GM18861 (cell line): ENCODE measurements at regions not wholly inside any gene's neighbourhood (a gene's known extent, or its start where the extent isn't known, plus 50 kb on each side); places are given as distances from the start of the nearest gene placed in this dataset.

ENCODE experiments used
- ATAC-seq: cut with Tn5 transposase; IDR thresholded peaks from one replicate; pipeline ENCODE4 v1.9.1; 2021; ENCODE audit not compliant: unreplicated experiment

DNA sequence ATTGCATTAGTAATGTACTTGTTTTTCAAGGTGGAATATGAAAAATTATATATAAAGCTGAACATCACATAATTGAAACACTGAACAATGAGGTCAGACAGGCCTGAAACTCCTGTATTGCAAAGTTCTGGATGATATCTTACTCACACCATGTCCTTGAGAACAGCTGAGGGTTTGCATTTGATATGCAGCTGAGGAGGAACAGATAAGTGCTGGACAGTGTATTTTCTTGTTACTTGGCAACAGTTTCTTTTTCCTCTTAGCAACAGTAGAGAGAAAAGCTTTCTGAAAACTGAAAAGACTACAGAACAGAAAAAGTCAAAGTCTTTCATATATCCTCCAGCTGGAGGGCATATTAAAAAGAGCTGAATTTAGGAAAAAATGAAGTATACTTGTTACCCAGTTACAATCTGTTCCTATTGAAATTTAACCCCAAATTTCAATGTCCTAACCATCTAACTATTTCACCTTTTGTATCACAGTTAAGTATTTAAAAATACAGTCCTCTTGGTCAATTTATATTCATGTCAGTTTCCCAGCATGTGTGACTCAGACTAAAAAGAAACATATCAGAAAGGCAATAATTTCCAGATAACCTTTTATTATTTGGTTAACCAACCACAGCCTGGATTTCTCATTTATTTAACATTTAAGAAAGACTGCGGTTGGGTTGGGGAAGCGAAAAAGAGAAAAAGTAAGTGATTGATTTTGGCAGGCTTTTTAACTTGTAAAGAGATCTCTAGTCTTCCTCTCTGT is 733.0 kb upstream of the DPPA4 start:
- ATAC-seq = no peak

- ATAC-seq = no peak
Measured at GRCh38 chr3:110074095-110074494, 736.7 kb upstream of the DPPA4 start.

GRCh38 chr3:110077093-110077492 is 739.7 kb upstream of the DPPA4 start:
- ATAC-seq = peak; percentile 56

DNA sequence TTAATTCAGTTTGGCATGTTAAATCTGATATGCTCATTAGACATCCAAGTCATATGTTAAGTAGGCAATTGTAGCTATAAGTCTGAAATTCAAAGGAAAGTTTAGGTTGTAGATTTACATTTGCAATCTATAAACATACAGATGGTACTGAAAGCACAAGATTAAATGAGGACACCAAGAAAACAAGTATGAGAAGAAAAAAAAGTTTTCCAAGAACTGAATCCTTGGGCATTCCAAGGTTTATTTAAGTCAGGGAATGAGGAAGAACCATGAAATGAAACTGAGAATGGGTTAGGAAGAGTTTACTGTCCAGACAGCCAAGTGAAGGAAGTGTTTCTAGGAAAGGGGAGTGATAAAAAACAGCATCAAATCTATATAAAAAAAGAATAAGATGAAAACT is 756.1 kb upstream of the DPPA4 start:
- no peak for ATAC-seq

GRCh38 chr3:110093812-110094401 is 756.6 kb upstream of the DPPA4 start:
- no peak for ATAC-seq

GRCh38 chr3:110099711-110100110 is 762.4 kb upstream of the DPPA4 start:
- no peak for ATAC-seq

DNA sequence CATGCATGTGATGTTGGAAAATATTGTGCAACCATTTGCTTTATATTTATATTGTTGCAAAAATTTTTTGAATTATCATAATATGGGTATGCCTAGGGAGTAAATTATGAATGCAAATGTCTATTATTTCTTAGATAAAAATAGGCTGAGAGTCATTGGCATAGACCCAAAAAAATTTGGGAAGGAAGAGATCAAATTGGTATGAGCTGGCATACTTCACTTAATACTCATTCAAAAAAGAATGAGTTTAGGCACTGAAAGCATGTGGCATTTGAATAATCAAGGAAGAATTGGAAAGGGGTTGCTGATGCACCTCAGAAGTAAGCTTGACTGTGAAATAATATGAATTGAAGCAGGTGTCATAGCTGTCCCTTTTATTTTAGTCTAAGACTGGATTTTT is 764.0 kb upstream of the DPPA4 start:
- ATAC-seq = no peak

- no peak for ATAC-seq
Measured at GRCh38 chr3:110106805-110107204, 769.5 kb upstream of the DPPA4 start.

GRCh38 chr3:110123946-110124345 is 786.6 kb upstream of the DPPA4 start:
- no peak for ATAC-seq

- ATAC-seq = no peak
Measured at GRCh38 chr3:110126065-110126464, 788.7 kb upstream of the DPPA4 start.

GRCh38 chr3:110133971-110134370 is 796.6 kb upstream of the DPPA4 start:
- no peak for ATAC-seq

- ATAC-seq = no peak
Measured at GRCh38 chr3:110139048-110139447, 801.7 kb upstream of the DPPA4 start.

GRCh38 chr3:110139821-110140220 is 802.5 kb upstream of the DPPA4 start:
- ATAC-seq = no peak

- no peak for ATAC-seq
Measured at GRCh38 chr3:110149763-110150162, 812.4 kb upstream of the DPPA4 start.

- no peak for ATAC-seq
Measured at GRCh38 chr3:110157221-110157620, 819.9 kb upstream of the DPPA4 start.

- ATAC-seq = no peak
Measured at GRCh38 chr3:110164632-110165369, 827.5 kb upstream of the DPPA4 start.

GRCh38 chr3:110165370-110165743 is 828.0 kb upstream of the DPPA4 start:
- ATAC-seq = no peak

GRCh38 chr3:110165753-110166152 is 828.4 kb upstream of the DPPA4 start:
- ATAC-seq = no peak

GRCh38 chr3:110166791-110167190 is 829.4 kb upstream of the DPPA4 start:
- no peak for ATAC-seq

DNA sequence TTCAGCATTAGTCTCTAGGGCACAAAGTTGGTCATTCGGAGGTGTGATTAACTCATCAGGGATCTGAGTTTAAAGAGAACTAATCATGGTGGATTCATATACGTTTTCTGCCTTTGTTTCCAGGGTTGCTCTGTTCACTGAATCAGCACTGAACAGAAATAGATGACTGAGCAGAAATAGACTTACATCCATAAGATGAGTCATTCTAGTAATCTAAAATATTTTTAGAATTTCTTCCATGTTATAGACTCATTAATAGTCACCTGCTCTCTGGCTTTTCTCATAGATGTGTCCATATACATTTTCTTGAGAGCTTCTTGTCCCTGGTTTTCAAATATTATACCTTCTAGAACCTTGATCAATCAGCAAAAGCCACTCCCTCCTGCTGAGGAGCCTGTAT is 837.6 kb upstream of the DPPA4 start:
- no peak for ATAC-seq

GRCh38 chr3:110178965-110179364 is 841.6 kb upstream of the DPPA4 start:
- no peak for ATAC-seq

DNA sequence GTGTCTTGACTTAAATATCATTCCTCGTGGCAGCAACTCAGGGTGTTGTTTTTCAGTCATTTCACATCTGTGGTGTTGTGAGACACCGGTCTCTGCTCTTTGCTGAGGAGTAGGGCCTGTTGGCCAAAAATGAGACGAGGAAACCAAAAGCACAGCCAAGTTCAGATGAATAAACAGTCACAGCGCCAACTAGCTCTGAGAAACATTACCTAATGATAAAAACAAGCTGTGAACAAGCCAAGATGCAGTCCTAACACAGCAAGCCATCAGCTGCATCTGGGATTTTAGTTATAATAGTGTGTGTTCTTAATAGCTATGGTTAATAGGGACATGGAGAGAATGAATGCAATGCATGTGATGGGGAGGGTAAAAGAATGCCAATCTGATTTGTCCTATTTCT is 843.4 kb upstream of the DPPA4 start:
- no peak for ATAC-seq
